ENCODE measurements at regions not wholly inside any gene's neighbourhood (a gene's known extent, or its start where the extent isn't known, plus 50 kb on each side); places are given as distances from the start of the nearest gene placed in this dataset.

- peaks cover 19% of the 10 kb centered on the region for H3K4me1 ChIP-seq (ENCODE audit: insufficient read depth, low read length)
- intact Hi-C loops (cut with micrococcal nuclease): no loop called here
- no peaks in the 10 kb centered on the region for H3K27me3 ChIP-seq (ENCODE audit: low read length)
- 0 out of 2 replicates have a peak overlapping the region, but pooled peaks have one; percentile 11 for H2AFZ ChIP-seq (ENCODE audit: low read length)
- ATAC-seq (peak; percentile 50), DNase-seq (peak; percentile 51)
- CTCF ChIA-PET: no interaction called here
- no peaks in the 10 kb centered on the region for H3K9me3 ChIP-seq (ENCODE audit: low read length)
- H4K20me1 ChIP-seq (ENCODE audit: low read length): no peaks in the 10 kb centered on the region
- POLR2A ChIA-PET (ENCODE audit: unreplicated experiment): interaction anchor here (0.5 kb wide), 1 partner anchor 109 kb away, joined by 4 read pairs; no protein-coding TSS in a partner anchor
- H3K4me3 ChIP-seq (ENCODE audit: low read length): no peak overlapping the region
- no peaks in the 10 kb centered on the region for H3F3A ChIP-seq (ENCODE audit: low read length, unreplicated experiment)
- no peaks in the 10 kb centered on the region for H3K36me3 ChIP-seq (ENCODE audit: low read depth, low read length)
- no peaks in the 10 kb centered on the region for H3K79me2 ChIP-seq (ENCODE audit: low read length)
- no peaks in the 10 kb centered on the region for H3K9me2 ChIP-seq (replicated peaks; ENCODE audit: low read length)
- peak overlapping the region; percentile 7; the same call in 1 of the 2 replicates for H3K9ac ChIP-seq (ENCODE audit: low read length)
- 0 out of 2 replicates have a peak overlapping the region, but pooled peaks have one; percentile 33 for H3K4me2 ChIP-seq (ENCODE audit: low read length)
- no TSS peak for BruUV-seq (replicated peaks)
- no peak for TF ChIP-seq EZH2 (IDR thresholded peaks at IDR 0.05; ENCODE audit: low read length, unreplicated experiment)
- no peak for TF ChIP-seq CTCF (conservative IDR thresholded peaks at IDR 0.05; ENCODE audit: low read depth, low read length)
- TF ChIP-seq EZH2phosphoT487 (IDR thresholded peaks at IDR 0.05; ENCODE audit: borderline replicate concordance, low read length): no peak
- H3K27ac ChIP-seq (ENCODE audit: low read length): peak overlapping the region; percentile 34
Observed at GRCh38 chr6:81814370-81815076, 62.0 kb upstream of the TENT5A start.

GRCh38 chr6:81813305-81813704 is 60.8 kb upstream of the TENT5A start:
- no peaks in the 10 kb centered on the region for H3K9me3 ChIP-seq (ENCODE audit: low read length)
- intact Hi-C loops (cut with micrococcal nuclease): no loop called here
- H2AFZ ChIP-seq (ENCODE audit: low read length): no peak overlapping the region
- DNase-seq: no peak
- no peak overlapping the region for H3K9ac ChIP-seq (ENCODE audit: low read length)
- BruUV-seq (replicated peaks): no TSS peak
- no peak for TF ChIP-seq EZH2 (IDR thresholded peaks at IDR 0.05; ENCODE audit: low read length, unreplicated experiment)
- TF ChIP-seq CTCF (conservative IDR thresholded peaks at IDR 0.05; ENCODE audit: low read depth, low read length): no peak
- no peak for TF ChIP-seq EZH2phosphoT487 (IDR thresholded peaks at IDR 0.05; ENCODE audit: borderline replicate concordance, low read length)
- no peak overlapping the region for H3K27ac ChIP-seq (ENCODE audit: low read length)
- no peaks in the 10 kb centered on the region for H3K27me3 ChIP-seq (ENCODE audit: low read length)
- H3K4me3 ChIP-seq (ENCODE audit: low read length): no peak overlapping the region
- peaks cover 19% of the 10 kb centered on the region for H3K4me1 ChIP-seq (ENCODE audit: insufficient read depth, low read length)
- no peaks in the 10 kb centered on the region for H3K36me3 ChIP-seq (ENCODE audit: low read depth, low read length)
- no peaks in the 10 kb centered on the region for H3K9me2 ChIP-seq (replicated peaks; ENCODE audit: low read length)
- no peaks in the 10 kb centered on the region for H4K20me1 ChIP-seq (ENCODE audit: low read length)
- ATAC-seq: no peak
- ChIA-PET POLR2A (ENCODE audit: unreplicated experiment) (no interaction called here), CTCF (no interaction called here)
- H3K79me2 ChIP-seq (ENCODE audit: low read length): no peaks in the 10 kb centered on the region
- H3F3A ChIP-seq (ENCODE audit: low read length, unreplicated experiment): no peaks in the 10 kb centered on the region
- no peak overlapping the region for H3K4me2 ChIP-seq (ENCODE audit: low read length)

GRCh38 chr6:81812401-81812800 is 59.9 kb upstream of the TENT5A start:
- H3K36me3 ChIP-seq (ENCODE audit: low read depth, low read length): no peaks in the 10 kb centered on the region
- H3K9me3 ChIP-seq (ENCODE audit: low read length): no peaks in the 10 kb centered on the region
- H3K4me1 ChIP-seq (ENCODE audit: insufficient read depth, low read length): peaks cover 28% of the 10 kb centered on the region
- CTCF ChIA-PET: no interaction called here
- H3F3A ChIP-seq (ENCODE audit: low read length, unreplicated experiment): peaks cover 4% of the 10 kb centered on the region
- POLR2A ChIA-PET (ENCODE audit: unreplicated experiment): no interaction called here
- H3K79me2 ChIP-seq (ENCODE audit: low read length): no peaks in the 10 kb centered on the region
- ATAC-seq (no peak), DNase-seq (no peak)
- TF ChIP-seq EZH2phosphoT487 (IDR thresholded peaks at IDR 0.05; ENCODE audit: borderline replicate concordance, low read length): no peak
- no peak for TF ChIP-seq CTCF (conservative IDR thresholded peaks at IDR 0.05; ENCODE audit: low read depth, low read length)
- TF ChIP-seq EZH2 (IDR thresholded peaks at IDR 0.05; ENCODE audit: low read length, unreplicated experiment): no peak
- H3K9ac ChIP-seq (ENCODE audit: low read length): no peak overlapping the region
- no peak overlapping the region for H2AFZ ChIP-seq (ENCODE audit: low read length)
- H3K27me3 ChIP-seq (ENCODE audit: low read length): no peaks in the 10 kb centered on the region
- no peaks in the 10 kb centered on the region for H4K20me1 ChIP-seq (ENCODE audit: low read length)
- BruUV-seq (replicated peaks): no TSS peak
- intact Hi-C loops (cut with micrococcal nuclease): no loop called here
- H3K9me2 ChIP-seq (replicated peaks; ENCODE audit: low read length): no peaks in the 10 kb centered on the region
- H3K27ac ChIP-seq (ENCODE audit: low read length): no peak overlapping the region
- H3K4me3 ChIP-seq (ENCODE audit: low read length): no peak overlapping the region
- no peak overlapping the region for H3K4me2 ChIP-seq (ENCODE audit: low read length)
